Stomach (tissue), 4 donors: ENCODE measurements at regions not wholly inside any gene's neighbourhood (a gene's known extent, or its start where the extent isn't known, plus 50 kb on each side); places are given as distances from the start of the nearest gene placed in this dataset.

Experiments used
- POLR2A ChIP-seq, 4 donors: fragments of 450-650 bp; IDR thresholded peaks; one replicate each; pipeline ENCODE4 v1.6.1; 2016; ENCODE audit warnings: antibody characterized with exemption in 4 of 4, control low read depth in 2 of 4, mild to moderate bottlenecking in 1 of 4, moderate library complexity in 1 of 4
- POLR2AphosphoS5 ChIP-seq, 3 donors: sonication (generic); formaldehyde crosslinking; IDR thresholded peaks; one replicate each; pipeline ENCODE4 v1.6.1; 2016; ENCODE audit warnings: antibody characterized with exemption in 3 of 3
- TF ChIP-seq, protein P1 (sequence below), 7 experiments: fragments of 450-650 bp in 4 of 7; fragments of 200-600 bp in 3 of 7; sonication (generic) in 3 of 7; IDR thresholded peaks; one replicate each; pipeline ENCODE4 v1.5.1; 2016 to 2019; ENCODE audit warnings: antibody characterized with exemption in 7 of 7, control low read depth in 2 of 7, mild to moderate bottlenecking in 1 of 7

DNA sequence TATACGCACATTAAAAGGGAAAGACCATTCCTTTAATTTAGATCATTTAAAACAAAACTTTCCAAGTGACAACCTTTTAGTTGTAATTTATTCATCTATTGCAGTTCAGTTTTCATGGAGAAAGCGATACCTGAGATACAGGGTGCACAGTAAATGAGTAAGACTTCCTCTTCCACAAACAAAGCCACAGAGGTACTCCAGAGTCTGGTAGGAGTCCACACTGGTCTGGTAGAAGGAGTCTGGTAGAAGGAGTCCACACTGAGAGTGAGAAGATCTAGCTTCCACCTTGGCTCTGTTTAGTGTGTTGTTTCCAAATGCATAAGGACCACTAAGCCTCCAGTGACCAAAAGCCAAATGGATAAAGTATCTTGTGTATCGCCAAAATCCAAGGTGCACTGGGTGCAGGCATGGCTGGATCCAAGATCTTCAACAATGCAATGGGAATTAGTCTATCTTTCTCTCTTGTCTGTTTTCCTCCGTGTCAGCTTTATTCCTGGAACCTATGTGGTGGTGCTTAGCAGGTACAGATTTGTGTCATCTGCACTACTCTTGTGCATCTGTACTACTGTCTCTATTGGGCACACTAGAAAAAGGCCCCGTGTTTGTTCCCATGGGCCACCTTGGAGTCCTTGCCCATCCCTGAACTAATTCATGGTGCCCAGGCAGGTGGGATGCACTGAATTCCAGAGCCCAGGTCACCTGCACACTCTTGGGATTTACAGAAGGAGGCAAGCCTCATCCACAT is 331.1 kb downstream of the BCL11B start:
- TF ChIP-seq, protein P1, sequence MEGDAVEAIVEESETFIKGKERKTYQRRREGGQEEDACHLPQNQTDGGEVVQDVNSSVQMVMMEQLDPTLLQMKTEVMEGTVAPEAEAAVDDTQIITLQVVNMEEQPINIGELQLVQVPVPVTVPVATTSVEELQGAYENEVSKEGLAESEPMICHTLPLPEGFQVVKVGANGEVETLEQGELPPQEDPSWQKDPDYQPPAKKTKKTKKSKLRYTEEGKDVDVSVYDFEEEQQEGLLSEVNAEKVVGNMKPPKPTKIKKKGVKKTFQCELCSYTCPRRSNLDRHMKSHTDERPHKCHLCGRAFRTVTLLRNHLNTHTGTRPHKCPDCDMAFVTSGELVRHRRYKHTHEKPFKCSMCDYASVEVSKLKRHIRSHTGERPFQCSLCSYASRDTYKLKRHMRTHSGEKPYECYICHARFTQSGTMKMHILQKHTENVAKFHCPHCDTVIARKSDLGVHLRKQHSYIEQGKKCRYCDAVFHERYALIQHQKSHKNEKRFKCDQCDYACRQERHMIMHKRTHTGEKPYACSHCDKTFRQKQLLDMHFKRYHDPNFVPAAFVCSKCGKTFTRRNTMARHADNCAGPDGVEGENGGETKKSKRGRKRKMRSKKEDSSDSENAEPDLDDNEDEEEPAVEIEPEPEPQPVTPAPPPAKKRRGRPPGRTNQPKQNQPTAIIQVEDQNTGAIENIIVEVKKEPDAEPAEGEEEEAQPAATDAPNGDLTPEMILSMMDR (IDR thresholded peaks at IDR 0.05): no peak
- TF ChIP-seq POLR2A (IDR thresholded peaks at IDR 0.05) (no peak), POLR2AphosphoS5 (IDR thresholded peaks at IDR 0.05) (no peak)
